ENCODE measurements at regions not wholly inside any gene's neighbourhood (a gene's known extent, or its start where the extent isn't known, plus 50 kb on each side); places are given as distances from the start of the nearest gene placed in this dataset.

GRCh38 chr14:58713677-58714076, 75.9 kb downstream of the DACT1 start (continued):
- TF ChIP-seq SP1 (CRISPR knock-in tag; conservative IDR thresholded peaks at IDR 0.05): no peak
- no peak for TF ChIP-seq NFYB (CRISPR knock-in tag; conservative IDR thresholded peaks at IDR 0.05; ENCODE audit: low read depth)
- TF ChIP-seq ZBTB43 (CRISPR knock-in tag; IDR thresholded peaks at IDR 0.05): no peak
- no peak for TF ChIP-seq JUN (CRISPR knock-in tag; IDR thresholded peaks at IDR 0.05)
- TF ChIP-seq, protein P1, sequence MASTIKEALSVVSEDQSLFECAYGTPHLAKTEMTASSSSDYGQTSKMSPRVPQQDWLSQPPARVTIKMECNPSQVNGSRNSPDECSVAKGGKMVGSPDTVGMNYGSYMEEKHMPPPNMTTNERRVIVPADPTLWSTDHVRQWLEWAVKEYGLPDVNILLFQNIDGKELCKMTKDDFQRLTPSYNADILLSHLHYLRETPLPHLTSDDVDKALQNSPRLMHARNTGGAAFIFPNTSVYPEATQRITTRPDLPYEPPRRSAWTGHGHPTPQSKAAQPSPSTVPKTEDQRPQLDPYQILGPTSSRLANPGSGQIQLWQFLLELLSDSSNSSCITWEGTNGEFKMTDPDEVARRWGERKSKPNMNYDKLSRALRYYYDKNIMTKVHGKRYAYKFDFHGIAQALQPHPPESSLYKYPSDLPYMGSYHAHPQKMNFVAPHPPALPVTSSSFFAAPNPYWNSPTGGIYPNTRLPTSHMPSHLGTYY (CRISPR knock-in tag; IDR thresholded peaks at IDR 0.05): no peak
- TF ChIP-seq ESRRA (CRISPR knock-in tag; IDR thresholded peaks at IDR 0.05; ENCODE audit: borderline replicate concordance): no peak

DNA sequence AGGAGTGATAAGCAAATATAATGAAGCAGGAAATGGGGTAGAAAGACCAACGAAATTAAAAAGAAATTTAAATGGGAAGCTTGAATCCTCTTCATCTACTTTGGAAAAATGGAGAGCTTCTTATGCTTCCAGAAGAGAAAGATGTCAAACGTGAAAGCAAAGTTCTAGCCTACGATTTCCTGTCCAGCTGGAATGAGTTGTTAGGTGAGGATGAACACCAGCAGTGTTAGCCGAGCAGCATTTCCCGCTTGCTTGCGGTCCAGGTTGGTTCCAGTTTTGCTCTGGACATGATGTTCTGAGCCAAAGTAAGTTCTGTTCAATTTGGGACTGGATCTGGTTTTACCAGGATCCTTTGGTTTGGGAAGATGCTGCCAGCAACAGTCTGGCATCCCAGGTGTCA, 78.9 kb downstream of the DACT1 start:
- Mint-ChIP-seq H3K4me3 (no peak overlapping the region), H3K27ac (no peak overlapping the region), H3K9me3 (no peaks in the 10 kb centered on the region), H3K27me3 (ENCODE audit: low read depth) (no peaks in the 10 kb centered on the region; the same call in 1 of the 2 replicates), H3K4me1 (0 out of 2 replicates have a peak, but pooled peaks cover 3% of the 10 kb centered on the region), H3K36me3 (no peaks in the 10 kb centered on the region)
- no peak for ATAC-seq
- DNase-seq (ENCODE audit: low spot score): no peak
- TF ChIP-seq ATF6 (CRISPR knock-in tag; IDR thresholded peaks at IDR 0.05) (no peak), GABPB1 (CRISPR knock-in tag; IDR thresholded peaks at IDR 0.05) (no peak), NFYB (CRISPR knock-in tag; conservative IDR thresholded peaks at IDR 0.05; ENCODE audit: low read depth) (no peak), ZNF423 (CRISPR knock-in tag; IDR thresholded peaks at IDR 0.05) (no peak), EMX1 (CRISPR knock-in tag; IDR thresholded peaks at IDR 0.05) (no peak), FOXJ3 (CRISPR knock-in tag; IDR thresholded peaks at IDR 0.05; ENCODE audit: borderline replicate concordance) (no peak), TP53 (CRISPR knock-in tag; IDR thresholded peaks at IDR 0.05) (no peak), CBFB (CRISPR knock-in tag; IDR thresholded peaks at IDR 0.05; ENCODE audit: low read depth) (no peak), FOXK1 (CRISPR knock-in tag; IDR thresholded peaks at IDR 0.05) (no peak), ETV6 (CRISPR knock-in tag; IDR thresholded peaks at IDR 0.05) (no peak), TCF7 (CRISPR knock-in tag; IDR thresholded peaks at IDR 0.05; ENCODE audit: low read depth) (no peak), ATF2 (CRISPR knock-in tag; IDR thresholded peaks at IDR 0.05; ENCODE audit: borderline replicate concordance, low read depth) (no peak), ZNF219 (CRISPR knock-in tag; IDR thresholded peaks at IDR 0.05; ENCODE audit: borderline replicate concordance) (no peak), PRRX2 (CRISPR knock-in tag; IDR thresholded peaks at IDR 0.05) (no peak), NFE2L1 (CRISPR knock-in tag; IDR thresholded peaks at IDR 0.05) (no peak), ZNF232 (CRISPR knock-in tag; IDR thresholded peaks at IDR 0.05) (no peak)
- TF ChIP-seq, protein P1 (CRISPR knock-in tag; IDR thresholded peaks at IDR 0.05): no peak
- TF ChIP-seq, protein P2, sequence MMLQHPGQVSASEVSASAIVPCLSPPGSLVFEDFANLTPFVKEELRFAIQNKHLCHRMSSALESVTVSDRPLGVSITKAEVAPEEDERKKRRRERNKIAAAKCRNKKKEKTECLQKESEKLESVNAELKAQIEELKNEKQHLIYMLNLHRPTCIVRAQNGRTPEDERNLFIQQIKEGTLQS (CRISPR knock-in tag; conservative IDR thresholded peaks at IDR 0.05): no peak
- TF ChIP-seq, protein P3, sequence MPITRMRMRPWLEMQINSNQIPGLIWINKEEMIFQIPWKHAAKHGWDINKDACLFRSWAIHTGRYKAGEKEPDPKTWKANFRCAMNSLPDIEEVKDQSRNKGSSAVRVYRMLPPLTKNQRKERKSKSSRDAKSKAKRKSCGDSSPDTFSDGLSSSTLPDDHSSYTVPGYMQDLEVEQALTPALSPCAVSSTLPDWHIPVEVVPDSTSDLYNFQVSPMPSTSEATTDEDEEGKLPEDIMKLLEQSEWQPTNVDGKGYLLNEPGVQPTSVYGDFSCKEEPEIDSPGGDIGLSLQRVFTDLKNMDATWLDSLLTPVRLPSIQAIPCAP (CRISPR knock-in tag; IDR thresholded peaks at IDR 0.05): no peak
- CTCF ChIA-PET: no interaction called here
- POLR2A ChIA-PET: no interaction called here
